AG04450 (cell line): ENCODE measurements at regions not wholly inside any gene's neighbourhood (a gene's known extent, or its start where the extent isn't known, plus 50 kb on each side); places are given as distances from the start of the nearest gene placed in this dataset.

Source experiments
- CTCF ChIA-PET: fragments of 300-600, 350-600 bp; formaldehyde crosslinking; extraction: SDS; loops from one replicate; lab custom pipeline; 2022; ENCODE audit warnings: antibody characterized with exemption, inconsistent platforms; lab: Charles Lee
- POLR2A ChIA-PET: fragments of 350-600 bp; formaldehyde crosslinking; extraction: SDS; loops from one replicate; lab custom pipeline; 2021; ENCODE audit warnings: antibody characterized with exemption, inconsistent platforms; lab: Yijun Ruan, JAX
- DNase-seq: peaks from one replicate; pipeline ENCODE4 v3.0.0-alpha.2; 2011; ENCODE audit warnings: low read depth, low spot score
- H3K27ac ChIP-seq: one replicate; pipeline ENCODE4 v1.5.1; 2012; ENCODE audit warnings: low read depth, low read length, control low read depth
- H3K27me3 ChIP-seq: one replicate; pipeline ENCODE4 v1.6.0; 2012; ENCODE audit warnings: low read length; ENCODE audit not compliant: control insufficient read depth, insufficient read depth
- H3K4me3 ChIP-seq: 2 replicates; pipeline ENCODE4 v1.5.1; 2011; ENCODE audit warnings: mild to moderate bottlenecking, low read depth, low read length, control low read depth
- H3K9me3 ChIP-seq: 2 replicates; pipeline ENCODE4 v1.5.1; 2012; ENCODE audit warnings: low read length; ENCODE audit not compliant: control insufficient read depth, insufficient read depth
- CTCF ChIP-seq: IDR thresholded peaks from 2 replicates; pipeline ENCODE4 v1.5.1; 2011; ENCODE audit warnings: low read depth, low read length, control low read depth, inconsistent platforms

- POLR2A ChIA-PET = no interaction called here
- no peaks in the 10 kb centered on the region for H3K27me3 ChIP-seq
- TF ChIP-seq CTCF = peak; percentile 30; the same call in 1 of the 2 replicates
- CTCF ChIA-PET = interaction anchor here (0.9 to 1.2 kb wide), 3 partner anchors 29 to 152 kb away, joined by 4 to 11 read pairs (median 5); no protein-coding TSS in a partner anchor
- no peaks in the 10 kb centered on the region for H3K9me3 ChIP-seq
- H3K4me3 ChIP-seq = no peak overlapping the region
- DNase-seq = no peak
- H3K27ac ChIP-seq = no peak overlapping the region
Measured at GRCh38 chr7:95718577-95719410, 53.6 kb upstream of the DYNC1I1 start.

GRCh38 chr7:95716357-95717122, 55.8 kb upstream of the DYNC1I1 start:
- ChIA-PET POLR2A (no interaction called here), CTCF (interaction anchor here (0.6 to 0.7 kb wide), 2 partner anchors 25 to 146 kb away, joined by 3 to 4 read pairs; no protein-coding TSS in a partner anchor)
- H3K4me3 ChIP-seq = no peak overlapping the region
- H3K9me3 ChIP-seq = no peaks in the 10 kb centered on the region
- TF ChIP-seq CTCF = no peak
- H3K27ac ChIP-seq = no peak overlapping the region
- no peaks in the 10 kb centered on the region for H3K27me3 ChIP-seq
- no peak for DNase-seq

- H3K4me3 ChIP-seq = no peak overlapping the region
- TF ChIP-seq CTCF = no peak
- no peak for DNase-seq
- no peaks in the 10 kb centered on the region for H3K27me3 ChIP-seq
- POLR2A ChIA-PET = no interaction called here
- H3K27ac ChIP-seq = no peak overlapping the region
- H3K9me3 ChIP-seq = no peaks in the 10 kb centered on the region
- CTCF ChIA-PET = no interaction called here
Measured at GRCh38 chr7:95715274-95715673, 57.1 kb upstream of the DYNC1I1 start.

- H3K9me3 ChIP-seq = no peaks in the 10 kb centered on the region
- DNase-seq = no peak
- no peaks in the 10 kb centered on the region for H3K27me3 ChIP-seq
- ChIA-PET CTCF (interaction anchor here (0.9 kb wide), 1 partner anchor 199 kb away, joined by 3 read pairs; no protein-coding TSS in a partner anchor), POLR2A (no interaction called here)
- no peak for TF ChIP-seq CTCF
- H3K4me3 ChIP-seq = no peak overlapping the region
- H3K27ac ChIP-seq = no peak overlapping the region
Measured at GRCh38 chr7:95710711-95711110, 61.6 kb upstream of the DYNC1I1 start.
